MM.1S (cell line): ENCODE measurements at regions not wholly inside any gene's neighbourhood (a gene's known extent, or its start where the extent isn't known, plus 50 kb on each side); places are given as distances from the start of the nearest gene placed in this dataset.
"Not testable (repeated sequence)": the region's sequence is repeated elsewhere in the genome, so short reads cannot be mapped to it uniquely, and the experiment has no call there.

Source experiments
- DNase-seq: peaks from one replicate; pipeline ENCODE4 v3.0.0-alpha.2; 2015
- H2AFZ ChIP-seq: fragments of 300-600 bp; sonication (generic); 2 replicates; pipeline ENCODE4 v1.6.0; 2016; ENCODE audit warnings: antibody characterized with exemption, low read length
- H3F3A ChIP-seq: fragments of 300-600 bp; sonication (generic); 2 replicates; pipeline ENCODE4 v1.6.1; 2016; ENCODE audit warnings: mild to moderate bottlenecking, antibody characterized with exemption, low read length, moderate library complexity, mixed read lengths; ENCODE audit not compliant: insufficient read depth
- H3K27ac ChIP-seq: fragments of 300-600 bp; sonication (generic); 2 replicates; pipeline ENCODE4 v1.5.1; 2016; ENCODE audit warnings: mild to moderate bottlenecking, low read length
- H3K27me3 ChIP-seq: fragments of 300-600 bp; sonication (generic); replicated peaks from 2 replicates; pipeline ENCODE4 v1.6.0; 2016; ENCODE audit warnings: low read length; ENCODE audit not compliant: insufficient read depth
- H3K36me3 ChIP-seq: fragments of 300-600 bp; sonication (generic); replicated peaks from 2 replicates; pipeline ENCODE4 v1.6.1; 2016; ENCODE audit warnings: mild to moderate bottlenecking, low read length, mixed read lengths; ENCODE audit not compliant: insufficient read depth
- H3K4me1 ChIP-seq: fragments of 300-600 bp; sonication (generic); 2 replicates; pipeline ENCODE4 v1.6.1; 2016; ENCODE audit warnings: low read length, mixed read lengths
- H3K4me2 ChIP-seq: fragments of 300-600 bp; sonication (generic); 2 replicates; pipeline ENCODE4 v1.6.0; 2016; ENCODE audit warnings: low read depth, low read length
- H3K4me3 ChIP-seq: fragments of 300-600 bp; sonication (generic); 2 replicates; pipeline ENCODE4 v1.5.1; 2016; ENCODE audit warnings: low read length, mixed read lengths
- H3K79me2 ChIP-seq: fragments of 300-600 bp; sonication (generic); 2 replicates; pipeline ENCODE4 v1.6.1; 2016; ENCODE audit warnings: mixed run types, low read length, mixed read lengths
- H3K9ac ChIP-seq: fragments of 300-600 bp; sonication (generic); 2 replicates; pipeline ENCODE4 v1.6.1; 2016; ENCODE audit warnings: low read length, mixed read lengths
- H3K9me2 ChIP-seq: fragments of 300-600 bp; sonication (generic); replicated peaks from 2 replicates; pipeline ENCODE4 v1.6.1; 2016; ENCODE audit warnings: mild to moderate bottlenecking, low read length, mixed read lengths; ENCODE audit not compliant: insufficient read depth
- H3K9me3 ChIP-seq: fragments of 300-600 bp; sonication (generic); replicated peaks from 2 replicates; pipeline ENCODE4 v1.6.1; 2016; ENCODE audit warnings: mild to moderate bottlenecking, low read length, mixed read lengths; ENCODE audit not compliant: insufficient read depth
- H4K20me1 ChIP-seq: fragments of 300-600 bp; sonication (generic); 2 replicates; pipeline ENCODE4 v1.6.1; 2016; ENCODE audit warnings: mild to moderate bottlenecking, low read length, moderate library complexity, mixed read lengths; ENCODE audit not compliant: insufficient read depth
- EZH2 ChIP-seq: fragments of 300-600 bp; sonication (generic); optimal IDR thresholded peaks from 2 replicates; pipeline ENCODE3; 2017; ENCODE audit warnings: low read depth, mild to moderate bottlenecking, antibody characterized with exemption, low read length, mixed read lengths
- EZH2phosphoT487 ChIP-seq: fragments of 300-600 bp; sonication (generic); IDR thresholded peaks from 2 replicates; pipeline ENCODE4 v1.6.1; 2018; ENCODE audit warnings: antibody characterized with exemption, low read length
- TF ChIP-seq, protein P1 (sequence below): fragments of 300-600 bp; sonication (generic); IDR thresholded peaks from 2 replicates; pipeline ENCODE4 v1.5.1; 2016; ENCODE audit warnings: antibody characterized with exemption, low read length, mixed read lengths

DNA sequence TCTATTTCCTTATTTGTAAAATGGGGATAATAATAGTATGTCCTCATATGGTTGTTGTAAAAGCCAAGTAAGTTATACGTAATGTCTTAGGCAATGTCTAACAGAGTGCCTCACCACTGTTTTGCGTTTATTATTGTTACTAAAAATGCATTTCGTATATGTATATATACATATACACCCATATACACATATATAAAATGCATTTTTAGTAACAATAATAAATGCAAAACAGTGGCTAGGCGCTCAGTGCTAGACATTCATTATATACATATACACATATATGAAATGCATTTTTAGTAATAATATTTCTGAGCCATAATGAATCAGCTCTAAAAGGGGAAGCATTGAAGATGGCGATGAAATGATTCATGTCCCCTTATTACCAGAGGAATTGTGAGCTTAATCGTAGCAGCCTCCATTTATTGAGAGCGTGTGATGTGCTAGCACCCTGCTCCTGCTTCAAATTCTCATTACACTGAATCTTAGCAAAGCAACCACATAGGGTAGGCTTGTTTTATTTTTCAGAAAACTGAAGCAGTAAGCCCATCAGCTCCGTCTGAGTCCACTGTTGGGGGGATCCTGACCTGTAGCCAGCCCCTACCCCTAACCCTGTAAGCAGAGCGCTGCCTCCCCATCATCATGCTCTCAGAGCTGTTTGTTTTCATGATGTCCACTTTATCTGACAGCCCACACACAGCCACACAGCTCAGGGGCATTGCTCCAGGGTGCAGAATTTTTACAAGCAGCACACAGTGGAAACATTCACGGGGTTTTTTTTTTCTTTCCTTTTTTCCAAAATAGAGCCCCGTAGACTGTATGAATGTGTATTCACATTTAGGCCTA lies 97.1 kb upstream of the NAV2 start:
- no peaks in the 10 kb centered on the region for H3K9me3 ChIP-seq
- no peaks in the 10 kb centered on the region for H3K27me3 ChIP-seq
- H3K79me2 ChIP-seq = peaks cover 4% of the 10 kb centered on the region; the same call in 1 of the 2 replicates
- H4K20me1 ChIP-seq = no peaks in the 10 kb centered on the region
- no peak for DNase-seq
- no peak overlapping the region for H3K4me3 ChIP-seq
- no peaks in the 10 kb centered on the region for H3K36me3 ChIP-seq
- H3F3A ChIP-seq = no peaks in the 10 kb centered on the region
- H3K9ac ChIP-seq = no peak overlapping the region
- H3K9me2 ChIP-seq = no peaks in the 10 kb centered on the region
- H3K4me1 ChIP-seq = no peaks in the 10 kb centered on the region
- H2AFZ ChIP-seq = no peak overlapping the region
- H3K27ac ChIP-seq = no peak overlapping the region
- no peak overlapping the region for H3K4me2 ChIP-seq
- no peak for TF ChIP-seq EZH2phosphoT487
- no peak for TF ChIP-seq EZH2

DNA sequence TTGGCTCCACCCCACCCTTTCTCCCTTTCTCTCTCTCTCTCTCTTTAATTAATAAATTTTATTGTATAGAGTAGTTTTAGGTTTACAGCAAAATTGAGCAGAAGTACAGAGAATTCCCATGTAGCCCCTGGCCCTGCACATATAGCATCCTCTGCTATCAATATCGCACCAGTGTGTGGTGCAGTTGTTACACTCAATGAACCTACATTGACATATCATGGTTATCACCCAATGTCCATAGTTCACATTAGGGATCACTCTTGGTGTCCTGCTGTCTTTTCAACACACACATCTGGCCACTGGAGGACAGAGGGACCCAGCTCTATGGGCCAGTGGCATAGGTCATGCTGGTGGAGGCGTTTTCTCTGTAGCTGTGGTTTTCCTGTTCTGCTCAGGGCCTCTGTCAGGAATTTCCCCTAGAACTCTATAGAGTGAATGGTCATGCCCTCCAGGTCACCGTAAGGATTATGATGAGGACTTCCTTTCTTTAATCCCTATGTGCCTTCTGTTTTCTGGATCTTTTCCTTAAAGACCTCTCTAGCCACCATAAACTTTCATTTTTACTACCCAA lies 98.2 kb upstream of the NAV2 start:
- Histone ChIP-seq H3K27me3 (no peaks in the 10 kb centered on the region), H3K36me3 (no peaks in the 10 kb centered on the region), H3F3A (no peaks in the 10 kb centered on the region), H3K27ac (no peak overlapping the region), H3K4me3 (no peak overlapping the region), H3K4me2 (no peak overlapping the region), H3K4me1 (no peaks in the 10 kb centered on the region), H2AFZ (no peak overlapping the region), H3K79me2 (peaks cover 4% of the 10 kb centered on the region; the same call in 1 of the 2 replicates), H3K9me2 (no peaks in the 10 kb centered on the region), H3K9me3 (no peaks in the 10 kb centered on the region), H3K9ac (no peak overlapping the region), H4K20me1 (no peaks in the 10 kb centered on the region)
- no peak for DNase-seq
- TF ChIP-seq, protein P1, sequence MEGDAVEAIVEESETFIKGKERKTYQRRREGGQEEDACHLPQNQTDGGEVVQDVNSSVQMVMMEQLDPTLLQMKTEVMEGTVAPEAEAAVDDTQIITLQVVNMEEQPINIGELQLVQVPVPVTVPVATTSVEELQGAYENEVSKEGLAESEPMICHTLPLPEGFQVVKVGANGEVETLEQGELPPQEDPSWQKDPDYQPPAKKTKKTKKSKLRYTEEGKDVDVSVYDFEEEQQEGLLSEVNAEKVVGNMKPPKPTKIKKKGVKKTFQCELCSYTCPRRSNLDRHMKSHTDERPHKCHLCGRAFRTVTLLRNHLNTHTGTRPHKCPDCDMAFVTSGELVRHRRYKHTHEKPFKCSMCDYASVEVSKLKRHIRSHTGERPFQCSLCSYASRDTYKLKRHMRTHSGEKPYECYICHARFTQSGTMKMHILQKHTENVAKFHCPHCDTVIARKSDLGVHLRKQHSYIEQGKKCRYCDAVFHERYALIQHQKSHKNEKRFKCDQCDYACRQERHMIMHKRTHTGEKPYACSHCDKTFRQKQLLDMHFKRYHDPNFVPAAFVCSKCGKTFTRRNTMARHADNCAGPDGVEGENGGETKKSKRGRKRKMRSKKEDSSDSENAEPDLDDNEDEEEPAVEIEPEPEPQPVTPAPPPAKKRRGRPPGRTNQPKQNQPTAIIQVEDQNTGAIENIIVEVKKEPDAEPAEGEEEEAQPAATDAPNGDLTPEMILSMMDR = no peak
- TF ChIP-seq EZH2 (no peak), EZH2phosphoT487 (no peak)

GRCh38 chr11:19612025-19612424 lies 100.6 kb upstream of the NAV2 start:
- not testable (repeated sequence) for H3K4me1 ChIP-seq, H3K27ac ChIP-seq

DNA sequence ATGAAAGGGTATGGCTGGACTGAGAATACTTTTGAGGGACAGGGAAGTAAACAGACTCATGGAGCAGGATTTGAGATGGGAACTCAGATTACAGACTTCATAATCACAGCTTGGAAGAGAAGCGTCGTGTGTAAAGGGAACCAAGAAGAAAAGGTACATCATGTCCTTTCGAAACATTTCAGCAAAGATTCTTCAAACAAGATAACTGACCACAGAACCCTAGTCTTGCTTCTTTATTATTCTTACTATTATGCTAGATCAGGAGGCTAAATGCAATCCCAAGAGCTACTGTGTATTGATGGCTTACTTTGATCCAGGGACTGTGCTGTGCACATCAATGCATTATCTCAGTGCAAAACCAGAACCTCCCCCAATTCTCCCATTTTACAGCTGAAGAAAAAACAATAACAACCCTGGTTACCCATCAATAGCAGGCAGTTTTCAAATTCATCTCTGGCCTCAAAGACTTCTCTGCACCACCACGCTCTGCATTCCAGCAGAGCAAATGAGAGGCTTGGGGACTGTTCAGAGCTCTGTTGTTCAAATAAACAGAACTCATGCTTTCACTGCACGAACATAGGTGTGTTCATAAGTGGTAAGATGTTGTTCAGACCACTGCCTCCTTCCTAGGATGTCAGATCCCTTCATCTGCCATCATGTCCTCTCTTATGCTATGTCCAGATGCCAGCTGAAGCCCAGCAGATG lies 104.8 kb upstream of the NAV2 start:
- H3K9ac ChIP-seq = no peak overlapping the region
- H3F3A ChIP-seq = no peaks in the 10 kb centered on the region
- H3K9me3 ChIP-seq = no peaks in the 10 kb centered on the region
- H3K4me3 ChIP-seq = no peak overlapping the region
- no peaks in the 10 kb centered on the region for H3K36me3 ChIP-seq
- H3K79me2 ChIP-seq = no peaks in the 10 kb centered on the region
- no peaks in the 10 kb centered on the region for H4K20me1 ChIP-seq
- no peaks in the 10 kb centered on the region for H3K9me2 ChIP-seq
- H3K4me1 ChIP-seq = no peaks in the 10 kb centered on the region
- TF ChIP-seq, protein P1 = no peak
- TF ChIP-seq EZH2 (no peak), EZH2phosphoT487 (no peak)
- no peak overlapping the region for H3K4me2 ChIP-seq
- H3K27me3 ChIP-seq = no peaks in the 10 kb centered on the region
- DNase-seq = no peak
- H3K27ac ChIP-seq = no peak overlapping the region
- H2AFZ ChIP-seq = no peak overlapping the region

More at GRCh38 chr11:19612025-19612424, 100.6 kb upstream of the NAV2 start:
- H3K36me3 ChIP-seq, H3F3A ChIP-seq, H3K9me2 ChIP-seq, DNase-seq, H3K9ac ChIP-seq, H3K79me2 ChIP-seq, H4K20me1 ChIP-seq, H2AFZ ChIP-seq, H3K4me2 ChIP-seq, H3K9me3 ChIP-seq, H3K27me3 ChIP-seq, H3K4me3 ChIP-seq: not testable (repeated sequence)
